COLO668 (cell line): ENCODE measurements at regions not wholly inside any gene's neighbourhood (a gene's known extent, or its start where the extent isn't known, plus 50 kb on each side); places are given as distances from the start of the nearest gene placed in this dataset.
A peak's percentile ranks its signal among the peaks of the same experiment; 100 is the strongest.
"Not testable (repeated sequence)": the region's sequence is repeated elsewhere in the genome, so short reads cannot be mapped to it uniquely, and the experiment has no call there.

Experiments
- DNase-seq: peaks from one replicate; lab custom pipeline; 2025; ENCODE audit not compliant: unreplicated experiment; lab: John Stamatoyannopoulos, UW

- DNase-seq: no peak
These were observed 380.9 kb upstream of the TMTC1 start for GRCh38 chr12:30164382-30165318.

- DNase-seq: not testable (repeated sequence)
These were observed 373.1 kb upstream of the TMTC1 start for GRCh38 chr12:30156833-30157232.

GRCh38 chr12:30155001-30155730 lies 371.4 kb upstream of the TMTC1 start:
- DNase-seq: no peak

- no peak for DNase-seq
These were observed 370.2 kb upstream of the TMTC1 start for GRCh38 chr12:30153981-30154380.

- DNase-seq: peak; percentile 7
These were observed 369.0 kb upstream of the TMTC1 start for GRCh38 chr12:30152705-30153104.

GRCh38 chr12:30151831-30152230 lies 368.1 kb upstream of the TMTC1 start:
- DNase-seq: no peak

GRCh38 chr12:30146561-30146960 lies 362.8 kb upstream of the TMTC1 start:
- no peak for DNase-seq

- no peak for DNase-seq
These were observed 361.9 kb upstream of the TMTC1 start for GRCh38 chr12:30145684-30146032.

- no peak for DNase-seq
These were observed 361.3 kb upstream of the TMTC1 start for GRCh38 chr12:30144777-30145683.

- DNase-seq: no peak
These were observed 358.6 kb upstream of the TMTC1 start for GRCh38 chr12:30142301-30142700.

GRCh38 chr12:30138483-30138882 lies 354.7 kb upstream of the TMTC1 start:
- no peak for DNase-seq

GRCh38 chr12:30136696-30137095 lies 353.0 kb upstream of the TMTC1 start:
- DNase-seq: no peak

- DNase-seq: no peak
These were observed 352.0 kb upstream of the TMTC1 start for GRCh38 chr12:30135776-30136175.

GRCh38 chr12:30134229-30134628 lies 350.5 kb upstream of the TMTC1 start:
- no peak for DNase-seq

GRCh38 chr12:30126944-30127343 lies 343.2 kb upstream of the TMTC1 start:
- no peak for DNase-seq

GRCh38 chr12:30120522-30120921 lies 336.8 kb upstream of the TMTC1 start:
- DNase-seq: no peak

GRCh38 chr12:30117483-30117882 lies 333.7 kb upstream of the TMTC1 start:
- DNase-seq: no peak

GRCh38 chr12:30111719-30112118 lies 328.0 kb upstream of the TMTC1 start:
- DNase-seq: no peak

- no peak for DNase-seq
These were observed 327.3 kb upstream of the TMTC1 start for GRCh38 chr12:30110958-30111586.

- no peak for DNase-seq
These were observed 326.8 kb upstream of the TMTC1 start for GRCh38 chr12:30110498-30110897.

GRCh38 chr12:30108666-30109065 lies 324.9 kb upstream of the TMTC1 start:
- DNase-seq: no peak
